ENCODE measurements at regions not wholly inside any gene's neighbourhood (a gene's known extent, or its start where the extent isn't known, plus 50 kb on each side); places are given as distances from the start of the nearest gene placed in this dataset.
"Not testable (repeated sequence)": the region's sequence is repeated elsewhere in the genome, so short reads cannot be mapped to it uniquely, and the experiment has no call there.

- DNase-seq, result no peak
Measured at GRCh38 chr7:110529175-110529574, 561.8 kb upstream of the LRRN3 start.

DNA sequence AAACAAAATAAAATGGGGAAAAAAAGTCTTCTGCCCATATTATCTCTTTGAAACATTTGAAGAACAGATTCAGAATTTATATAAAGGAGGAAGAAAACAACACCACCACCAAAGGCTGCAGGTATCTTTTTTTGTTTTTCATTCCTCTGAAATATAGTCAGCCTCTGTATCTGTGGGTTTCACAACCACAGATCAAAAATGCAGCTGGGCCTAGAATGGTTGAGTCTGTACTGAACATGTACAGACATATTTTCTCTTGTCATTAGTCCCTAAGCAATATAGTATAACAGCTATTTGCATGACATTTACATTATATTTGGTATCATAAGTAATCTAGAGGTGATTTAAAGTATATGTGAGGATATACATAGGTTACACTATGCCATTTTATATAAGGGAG lies 559.7 kb upstream of the LRRN3 start:
- DNase-seq, result no peak

DNA sequence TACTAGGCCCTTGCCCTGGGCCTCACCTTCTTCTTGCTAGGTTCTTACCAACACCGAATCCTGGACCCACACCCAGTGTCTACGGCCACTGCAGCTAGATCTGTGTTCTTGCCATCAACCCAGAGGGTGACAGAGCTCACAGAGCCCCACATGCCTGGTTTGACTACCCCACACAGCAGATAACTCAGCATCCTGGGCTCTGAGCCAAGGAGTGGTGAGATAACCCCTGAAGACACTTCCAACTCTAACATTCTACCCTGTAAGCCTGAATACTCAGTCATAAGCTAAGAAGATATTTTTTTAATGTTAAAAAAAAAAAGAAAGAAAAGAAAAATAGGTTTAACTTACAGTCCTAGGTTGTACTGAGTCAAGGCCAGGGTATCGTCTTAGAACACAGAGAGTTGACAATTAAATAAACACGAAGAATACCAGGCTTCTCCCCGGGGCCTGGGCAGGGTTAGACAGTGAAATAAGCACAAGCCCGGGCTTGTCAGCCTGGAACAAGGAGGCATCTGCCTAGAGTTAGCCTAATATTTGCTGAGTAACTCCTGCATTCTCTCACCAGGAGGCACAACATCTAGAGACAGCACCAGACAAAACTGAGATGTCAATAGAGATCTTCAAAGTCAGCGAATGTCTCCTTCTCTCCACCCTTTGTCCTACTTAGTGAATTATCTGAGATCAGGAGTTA lies 556.5 kb upstream of the LRRN3 start:
- no peak for DNase-seq

DNA sequence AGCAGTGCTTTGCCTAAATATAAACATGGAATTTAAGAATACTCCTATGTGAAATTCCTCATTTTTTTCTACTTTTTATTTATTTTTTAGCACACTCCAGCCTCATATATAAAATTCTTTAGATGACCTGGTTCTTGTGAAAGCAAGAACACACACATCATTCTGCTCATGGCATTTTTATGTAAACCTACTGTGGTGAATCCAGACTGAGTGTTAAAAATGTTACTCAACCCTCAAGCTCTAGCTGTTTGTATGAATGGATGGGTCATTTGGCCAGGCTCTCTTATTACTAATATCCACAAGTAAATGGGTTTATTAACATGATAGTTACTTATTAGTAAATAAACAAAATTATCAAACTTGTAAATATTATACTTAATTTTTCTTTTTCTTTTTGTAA lies 551.7 kb upstream of the LRRN3 start:
- DNase-seq, result no peak

- DNase-seq, result no peak
Measured at GRCh38 chr7:110541962-110542361, 549.0 kb upstream of the LRRN3 start.

DNA sequence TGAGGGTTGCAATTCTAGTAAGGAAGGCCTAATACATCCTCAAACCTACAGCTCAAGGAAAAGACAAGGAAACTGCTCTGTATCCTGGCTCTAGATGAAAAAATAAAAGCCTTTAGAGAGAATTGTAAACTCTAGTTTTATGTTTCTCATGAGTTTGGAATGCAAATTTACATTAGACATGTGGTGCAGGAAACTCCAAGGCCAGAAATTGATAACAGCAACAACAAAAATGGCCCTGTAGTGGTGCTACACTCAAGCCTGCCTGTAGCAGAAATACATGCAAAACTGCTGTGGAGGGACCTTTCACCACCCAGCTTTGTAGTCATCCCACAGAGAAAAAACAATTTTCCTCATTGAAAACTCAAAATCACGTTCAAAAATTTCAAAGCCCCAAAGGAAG lies 546.7 kb upstream of the LRRN3 start:
- DNase-seq, result no peak

GRCh38 chr7:110548372-110548771 lies 542.6 kb upstream of the LRRN3 start:
- no peak for DNase-seq

DNA sequence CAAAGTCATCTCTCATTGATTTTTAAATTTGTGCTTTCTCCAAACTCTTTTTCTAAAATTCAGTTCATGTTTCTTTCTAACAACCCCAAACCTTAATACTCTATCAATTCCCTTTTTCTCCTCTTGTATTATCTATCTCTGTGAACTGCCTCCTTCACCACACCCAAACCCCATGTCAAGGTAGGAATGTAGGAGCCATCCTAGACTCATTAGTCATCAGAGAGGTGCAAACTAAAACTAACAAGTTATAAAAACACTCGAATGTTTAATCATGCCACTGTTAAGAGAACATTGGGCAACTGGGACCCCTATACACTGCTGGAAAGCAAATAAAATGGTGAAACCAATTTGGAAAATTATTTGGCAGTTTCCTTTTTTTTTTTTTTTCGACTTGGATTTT lies 533.8 kb upstream of the LRRN3 start:
- no peak for DNase-seq

DNA sequence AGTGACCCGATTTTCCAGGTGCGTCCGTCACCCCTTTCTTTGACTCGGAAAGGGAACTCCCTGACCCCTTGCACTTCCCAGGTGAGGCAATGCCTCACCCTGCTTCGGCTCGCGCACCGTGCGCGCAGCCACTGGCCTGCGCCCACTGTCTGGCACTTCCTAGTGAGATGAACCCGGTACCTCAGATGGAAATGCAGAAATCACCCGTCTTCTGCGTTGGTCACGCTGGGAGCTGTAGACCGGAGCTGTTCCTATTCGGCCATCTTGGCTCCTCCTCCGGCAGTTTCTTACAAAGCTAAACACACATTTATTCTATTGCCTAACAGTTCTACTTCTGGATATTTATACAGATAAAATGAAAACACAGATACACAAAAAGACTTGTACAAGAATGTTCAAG lies 527.6 kb upstream of the LRRN3 start:
- DNase-seq, result not testable (repeated sequence)

DNA sequence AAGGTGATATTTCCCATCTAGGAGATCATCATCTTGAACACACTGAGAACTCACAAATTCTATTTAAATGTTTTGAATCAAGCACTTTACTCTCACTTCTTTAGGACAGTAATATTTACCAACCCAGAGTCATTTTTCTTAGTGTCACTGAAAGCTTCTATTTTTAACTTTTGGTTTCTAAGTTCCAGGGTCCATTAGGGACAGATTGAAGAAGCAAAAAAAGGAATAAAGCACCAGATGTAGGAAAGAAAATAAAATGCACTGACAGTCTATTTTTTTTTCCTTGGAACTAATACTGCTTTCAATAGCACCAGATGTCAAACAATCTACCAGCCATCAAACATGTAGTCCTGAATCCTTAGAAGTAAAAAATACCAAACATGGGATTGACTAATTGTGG lies 526.7 kb upstream of the LRRN3 start:
- no peak for DNase-seq

DNA sequence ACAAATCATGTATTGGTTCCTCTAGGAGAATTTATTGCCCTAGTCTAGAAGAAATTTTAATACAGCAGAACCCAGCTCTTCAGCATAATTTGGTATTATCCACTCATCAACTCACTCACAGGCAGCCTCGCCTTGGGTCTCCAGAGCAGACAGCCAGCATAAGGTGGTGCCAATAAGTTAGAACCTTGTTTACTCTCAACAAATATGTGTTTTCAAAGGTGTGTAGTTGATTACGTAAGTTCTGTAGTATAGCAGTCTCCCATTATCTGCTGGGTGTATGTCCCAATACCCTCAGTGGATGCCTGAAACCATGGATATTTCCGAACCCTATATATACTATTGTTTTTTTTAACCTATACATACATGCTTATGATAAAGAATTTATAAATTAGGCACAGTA lies 522.5 kb upstream of the LRRN3 start:
- no peak for DNase-seq

GRCh38 chr7:110568932-110569331 lies 522.0 kb upstream of the LRRN3 start:
- no peak for DNase-seq

- no peak for DNase-seq
Measured at GRCh38 chr7:110569486-110570205, 521.3 kb upstream of the LRRN3 start.

GRCh38 chr7:110573862-110574528 lies 516.9 kb upstream of the LRRN3 start:
- DNase-seq, result no peak

DNA sequence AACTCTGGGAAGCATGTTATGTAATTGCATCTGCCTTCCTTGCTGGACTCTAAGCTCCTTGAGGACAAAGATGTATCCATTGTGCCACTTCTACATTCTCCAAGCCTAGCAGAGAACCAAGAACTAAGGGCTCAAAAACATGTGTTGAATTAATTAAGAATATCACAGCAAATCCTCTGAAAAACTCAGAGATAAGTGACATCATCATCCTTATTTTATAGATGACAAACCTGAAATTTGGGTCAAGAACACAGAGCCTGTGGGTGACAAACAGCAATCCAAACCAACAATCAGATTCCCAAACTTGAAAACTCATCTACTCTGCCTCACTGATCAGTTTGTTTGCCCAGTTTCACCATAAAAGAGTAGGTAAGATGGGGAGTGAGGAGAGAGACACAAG lies 503.6 kb upstream of the LRRN3 start:
- DNase-seq, result no peak

- no peak for DNase-seq
Measured at GRCh38 chr7:110590415-110590814, 500.5 kb upstream of the LRRN3 start.

- no peak for DNase-seq
Measured at GRCh38 chr7:110591341-110591740, 499.6 kb upstream of the LRRN3 start.

- DNase-seq, result no peak
Measured at GRCh38 chr7:110592557-110592956, 498.4 kb upstream of the LRRN3 start.

DNA sequence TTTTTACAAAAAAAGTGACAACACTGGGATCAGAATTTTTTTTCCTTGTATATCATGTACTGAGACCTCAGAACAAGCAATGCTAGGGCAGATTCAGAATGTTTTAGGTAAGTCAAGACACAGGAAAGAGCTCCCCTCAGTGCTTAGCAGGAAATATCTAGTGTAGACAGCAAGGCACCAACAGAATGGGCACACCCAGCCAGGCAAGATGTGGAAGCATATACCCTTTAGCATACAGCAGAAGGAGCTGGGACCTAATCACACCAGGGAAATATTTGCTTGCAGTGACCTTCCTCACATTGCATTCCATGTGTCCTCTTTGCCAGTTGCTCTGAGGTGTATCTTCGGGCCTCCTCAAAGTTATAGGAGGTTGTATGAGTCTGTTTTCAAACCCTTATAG lies 497.6 kb upstream of the LRRN3 start:
- DNase-seq, result no peak

GRCh38 chr7:110595694-110596093 lies 495.2 kb upstream of the LRRN3 start:
- no peak for DNase-seq

DNA sequence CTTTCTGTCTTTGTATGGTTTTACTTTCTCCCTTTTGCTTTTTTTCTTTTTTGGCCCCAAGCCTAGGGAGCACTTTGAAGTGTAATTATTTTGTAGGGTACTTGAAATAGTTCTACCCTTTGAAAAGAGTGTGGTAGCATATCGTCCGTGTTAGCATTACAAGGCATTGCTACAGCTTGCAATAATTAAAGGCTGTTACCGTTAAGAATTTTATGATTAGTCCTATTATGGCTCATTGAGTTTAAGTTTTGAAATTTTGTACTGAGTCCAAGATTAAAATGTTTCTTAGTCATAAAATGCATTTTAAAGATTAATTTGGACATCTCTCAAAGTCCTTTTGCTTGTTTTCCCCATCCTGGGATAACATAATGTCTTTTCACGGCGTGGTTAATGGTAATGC lies 490.0 kb upstream of the LRRN3 start:
- no peak for DNase-seq

DNA sequence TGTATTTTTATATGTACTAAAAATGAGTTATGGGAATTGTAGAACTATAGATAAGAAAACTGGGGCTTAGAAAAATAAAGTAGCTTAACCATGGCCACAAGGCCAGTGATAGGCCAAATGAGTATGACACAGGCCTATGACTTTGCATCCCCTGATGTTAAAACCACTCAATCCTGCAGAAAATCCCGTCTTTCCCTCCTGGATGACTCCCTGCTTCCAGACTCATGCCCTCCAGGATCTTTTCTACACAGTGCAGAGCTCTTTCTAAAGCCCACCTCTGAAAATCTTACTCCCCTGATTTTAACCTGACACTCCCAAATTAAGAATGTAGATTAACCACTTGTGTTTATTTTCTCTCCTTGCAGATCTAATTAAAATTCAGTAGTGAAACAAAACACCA lies 489.2 kb upstream of the LRRN3 start:
- DNase-seq, result no peak

DNA sequence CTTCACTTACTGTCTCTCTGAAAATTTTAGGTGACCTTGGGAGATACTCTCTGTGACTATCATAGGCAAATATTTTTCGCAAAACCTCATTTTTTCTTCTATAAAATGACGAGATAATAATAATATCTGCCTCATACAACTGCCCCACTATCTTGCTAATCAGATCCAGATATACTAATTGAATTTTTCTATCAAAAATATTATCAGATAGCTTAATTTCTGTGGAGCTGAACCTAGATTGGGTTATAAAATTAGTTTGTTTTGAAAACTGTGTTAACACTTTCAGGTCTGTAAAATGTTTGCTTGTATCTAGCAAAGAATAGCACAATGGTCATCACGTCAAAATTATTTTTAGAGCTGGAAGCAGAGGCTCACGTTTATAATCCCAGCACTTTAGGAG lies 486.7 kb upstream of the LRRN3 start:
- DNase-seq, result no peak

GRCh38 chr7:110604885-110605284 lies 486.0 kb upstream of the LRRN3 start:
- DNase-seq, result no peak
